ENCODE measurements at regions not wholly inside any gene's neighbourhood (a gene's known extent, or its start where the extent isn't known, plus 50 kb on each side); places are given as distances from the start of the nearest gene placed in this dataset.
"Not testable (repeated sequence)": the region's sequence is repeated elsewhere in the genome, so short reads cannot be mapped to it uniquely, and the experiment has no call there.

- TF ChIP-seq TAF1 (IDR thresholded peaks at IDR 0.05; ENCODE audit: borderline replicate concordance, low read depth, low read length), result no peak
- TF ChIP-seq POLR2A (IDR thresholded peaks at IDR 0.05; ENCODE audit: low read depth, low read length), result no peak
- TF ChIP-seq POLR2AphosphoS5 (IDR thresholded peaks at IDR 0.05; ENCODE audit: low read depth, low read length), result no peak
- DNase-seq (ENCODE audit: insufficient read length) (peak; percentile 36), FAIRE-seq (peak; percentile 78)
Observed at GRCh38 chr5:174793684-174794328, 69.4 kb downstream of the MSX2 start.

GRCh38 chr5:174793076-174793475 is 68.7 kb downstream of the MSX2 start:
- TF ChIP-seq POLR2A (IDR thresholded peaks at IDR 0.05; ENCODE audit: low read depth, low read length) (no peak), TAF1 (IDR thresholded peaks at IDR 0.05; ENCODE audit: borderline replicate concordance, low read depth, low read length) (no peak), POLR2AphosphoS5 (IDR thresholded peaks at IDR 0.05; ENCODE audit: low read depth, low read length) (no peak)
- DNase-seq (ENCODE audit: insufficient read length) (no peak), FAIRE-seq (no peak)

GRCh38 chr5:174792265-174792664 is 67.9 kb downstream of the MSX2 start:
- not testable (repeated sequence) for DNase-seq (ENCODE audit: insufficient read length); FAIRE-seq

GRCh38 chr5:174790906-174791305 is 66.5 kb downstream of the MSX2 start:
- TF ChIP-seq POLR2A (IDR thresholded peaks at IDR 0.05; ENCODE audit: low read depth, low read length), result no peak
- TF ChIP-seq TAF1 (IDR thresholded peaks at IDR 0.05; ENCODE audit: borderline replicate concordance, low read depth, low read length), result no peak
- no peak for TF ChIP-seq POLR2AphosphoS5 (IDR thresholded peaks at IDR 0.05; ENCODE audit: low read depth, low read length)
- DNase-seq (ENCODE audit: insufficient read length) (no peak), FAIRE-seq (no peak)

DNA sequence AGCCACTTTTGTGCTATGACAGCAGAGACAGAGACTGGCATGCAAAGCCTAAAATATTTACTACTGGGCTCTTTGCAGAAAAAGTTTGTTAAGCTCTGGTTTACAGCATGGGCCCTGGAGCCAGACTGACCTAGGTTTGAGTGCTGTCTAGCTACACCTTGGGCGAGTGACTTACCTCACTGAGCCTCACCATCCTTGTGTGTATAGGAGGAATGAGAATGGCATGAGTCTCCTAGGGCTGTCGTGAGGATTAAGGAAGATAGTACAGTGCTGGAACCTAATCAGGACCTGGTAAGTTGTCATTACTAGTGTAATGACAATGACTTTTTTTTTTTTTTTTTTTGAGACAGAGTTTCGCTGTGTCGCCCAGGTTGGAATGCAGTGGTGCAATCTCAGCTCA is 65.2 kb downstream of the MSX2 start:
- FAIRE-seq (no peak), DNase-seq (ENCODE audit: insufficient read length) (no peak)
- TF ChIP-seq TAF1 (IDR thresholded peaks at IDR 0.05; ENCODE audit: borderline replicate concordance, low read depth, low read length) (no peak), POLR2AphosphoS5 (IDR thresholded peaks at IDR 0.05; ENCODE audit: low read depth, low read length) (no peak), POLR2A (IDR thresholded peaks at IDR 0.05; ENCODE audit: low read depth, low read length) (no peak)

DNA sequence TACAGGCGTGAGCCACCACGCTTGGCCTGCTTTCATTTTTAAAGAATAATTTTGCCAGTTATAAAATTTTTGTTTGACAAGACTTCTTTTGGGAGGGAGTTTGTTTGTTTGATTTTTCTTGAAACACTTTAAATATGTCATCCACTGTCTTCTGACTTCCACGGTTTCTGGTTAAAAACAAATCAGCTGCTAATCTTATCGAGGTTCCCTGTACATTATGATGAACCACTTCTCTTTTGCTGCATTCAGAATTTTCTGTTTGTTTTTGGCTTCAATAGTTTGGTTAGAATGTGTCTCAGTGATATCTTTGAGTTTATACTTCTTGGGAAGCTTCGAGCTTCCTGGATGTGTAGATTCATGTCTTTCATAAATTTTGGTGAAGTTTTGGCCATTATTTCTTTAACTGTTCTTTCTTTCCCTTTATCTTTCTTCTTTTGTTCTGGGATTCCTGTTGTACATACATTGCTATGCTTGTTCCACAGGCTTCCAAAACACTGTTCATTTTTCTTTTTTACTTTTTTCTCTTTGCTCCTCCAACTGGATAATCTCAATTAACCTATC is 60.8 kb downstream of the MSX2 start:
- no peak for FAIRE-seq
- no peak for TF ChIP-seq POLR2A (IDR thresholded peaks at IDR 0.05; ENCODE audit: low read depth, low read length)
- no peak for TF ChIP-seq POLR2AphosphoS5 (IDR thresholded peaks at IDR 0.05; ENCODE audit: low read depth, low read length)
- TF ChIP-seq TAF1 (IDR thresholded peaks at IDR 0.05; ENCODE audit: borderline replicate concordance, low read depth, low read length), result no peak
- DNase-seq (ENCODE audit: insufficient read length), result no peak
